Brain microvascular endothelial cell (primary cell): ENCODE measurements at regions not wholly inside any gene's neighbourhood (a gene's known extent, or its start where the extent isn't known, plus 50 kb on each side); places are given as distances from the start of the nearest gene placed in this dataset.

Source experiments
- DNase-seq: peaks from one replicate; pipeline ENCODE4 v3.0.0-alpha.2; 2020
- H3K27ac ChIP-seq: fragments of 250-450 bp; sonication (Bioruptor Pico); 2 replicates; pipeline ENCODE4 v1.5.1; 2020; ENCODE audit warnings: mild to moderate bottlenecking, moderate library complexity
- H3K27me3 ChIP-seq: fragments of 250-450 bp; sonication (Bioruptor Pico); replicated peaks from 2 replicates; pipeline ENCODE4 v1.5.1; 2020; ENCODE audit warnings: mild to moderate bottlenecking
- H3K36me3 ChIP-seq: fragments of 250-450 bp; sonication (Bioruptor Pico); replicated peaks from 2 replicates; pipeline ENCODE4 v1.5.1; 2020; ENCODE audit warnings: mild to moderate bottlenecking
- H3K4me3 ChIP-seq: 2 replicates; pipeline ENCODE4 v1.5.1; 2011; ENCODE audit warnings: low read depth, mild to moderate bottlenecking, control low read depth, low read length, moderate library complexity
- in situ Hi-C: cut with HindIII; loops from 2 replicates; pipeline ENCODE4 v1.10.0; 2017; ENCODE audit warnings: low sequenced_read_pairs, low pct_ligation_motif_present
- TF ChIP-seq, protein P1 (sequence below): IDR thresholded peaks from 2 replicates; pipeline ENCODE4 v1.5.1; 2011; ENCODE audit warnings: low read depth, mild to moderate bottlenecking, moderate library complexity, low read length, control low read depth, inconsistent platforms; ENCODE audit errors: missing control alignments

DNA sequence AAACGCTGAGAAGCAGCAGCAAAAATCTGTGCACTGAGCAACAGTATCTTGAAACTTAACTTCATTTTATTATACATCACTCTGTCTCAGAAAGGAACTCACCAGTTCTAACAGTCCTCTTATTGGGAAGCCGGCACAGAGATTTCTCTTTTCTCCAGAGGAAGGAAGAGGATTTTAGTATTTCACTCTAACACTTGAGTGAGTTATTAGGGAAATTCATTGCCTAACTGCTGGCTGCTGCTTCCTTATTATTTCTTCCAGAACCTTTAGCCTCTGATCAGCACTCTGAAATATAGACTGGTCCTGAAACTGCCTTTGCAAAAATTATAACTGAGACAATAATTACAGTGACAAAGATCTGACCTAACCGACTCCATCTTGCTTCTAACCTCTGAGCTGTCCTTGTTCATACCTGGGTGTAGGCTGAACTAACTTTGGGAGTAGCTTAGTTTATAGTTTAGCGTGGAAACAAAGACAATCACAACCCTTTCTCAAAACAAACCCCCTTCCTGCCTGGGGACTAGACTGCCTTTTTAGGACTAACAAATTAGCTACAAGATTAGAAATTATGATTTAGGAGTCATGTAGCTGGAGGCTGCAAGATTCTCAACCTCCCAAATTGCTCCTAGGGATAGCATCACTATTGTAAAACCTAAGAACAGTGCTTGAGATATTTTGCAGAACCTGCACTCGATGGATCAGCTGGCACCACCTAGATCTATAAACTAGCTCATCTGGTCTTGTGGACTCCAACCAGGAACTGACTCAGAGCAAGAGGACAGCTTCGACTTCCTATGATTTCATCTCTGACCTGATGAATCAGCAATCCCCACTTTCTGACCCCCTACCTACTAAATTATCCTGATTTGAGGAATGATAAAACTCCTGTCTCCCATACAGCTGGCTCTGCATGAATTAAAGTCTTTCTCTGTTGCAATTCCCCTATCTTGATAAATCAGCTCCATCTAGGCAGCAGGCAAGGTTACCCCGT lies 117.5 kb downstream of the DYRK2 start:
- H3K4me3 ChIP-seq, result no peak overlapping the region
- in situ Hi-C loops, result no loop called here
- H3K27me3 ChIP-seq, result no peaks in the 10 kb centered on the region
- no peaks in the 10 kb centered on the region for H3K36me3 ChIP-seq
- DNase-seq, result peak; percentile 67
- TF ChIP-seq, protein P1, sequence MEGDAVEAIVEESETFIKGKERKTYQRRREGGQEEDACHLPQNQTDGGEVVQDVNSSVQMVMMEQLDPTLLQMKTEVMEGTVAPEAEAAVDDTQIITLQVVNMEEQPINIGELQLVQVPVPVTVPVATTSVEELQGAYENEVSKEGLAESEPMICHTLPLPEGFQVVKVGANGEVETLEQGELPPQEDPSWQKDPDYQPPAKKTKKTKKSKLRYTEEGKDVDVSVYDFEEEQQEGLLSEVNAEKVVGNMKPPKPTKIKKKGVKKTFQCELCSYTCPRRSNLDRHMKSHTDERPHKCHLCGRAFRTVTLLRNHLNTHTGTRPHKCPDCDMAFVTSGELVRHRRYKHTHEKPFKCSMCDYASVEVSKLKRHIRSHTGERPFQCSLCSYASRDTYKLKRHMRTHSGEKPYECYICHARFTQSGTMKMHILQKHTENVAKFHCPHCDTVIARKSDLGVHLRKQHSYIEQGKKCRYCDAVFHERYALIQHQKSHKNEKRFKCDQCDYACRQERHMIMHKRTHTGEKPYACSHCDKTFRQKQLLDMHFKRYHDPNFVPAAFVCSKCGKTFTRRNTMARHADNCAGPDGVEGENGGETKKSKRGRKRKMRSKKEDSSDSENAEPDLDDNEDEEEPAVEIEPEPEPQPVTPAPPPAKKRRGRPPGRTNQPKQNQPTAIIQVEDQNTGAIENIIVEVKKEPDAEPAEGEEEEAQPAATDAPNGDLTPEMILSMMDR, result no peak
- H3K27ac ChIP-seq, result peak overlapping the region; percentile 22

DNA sequence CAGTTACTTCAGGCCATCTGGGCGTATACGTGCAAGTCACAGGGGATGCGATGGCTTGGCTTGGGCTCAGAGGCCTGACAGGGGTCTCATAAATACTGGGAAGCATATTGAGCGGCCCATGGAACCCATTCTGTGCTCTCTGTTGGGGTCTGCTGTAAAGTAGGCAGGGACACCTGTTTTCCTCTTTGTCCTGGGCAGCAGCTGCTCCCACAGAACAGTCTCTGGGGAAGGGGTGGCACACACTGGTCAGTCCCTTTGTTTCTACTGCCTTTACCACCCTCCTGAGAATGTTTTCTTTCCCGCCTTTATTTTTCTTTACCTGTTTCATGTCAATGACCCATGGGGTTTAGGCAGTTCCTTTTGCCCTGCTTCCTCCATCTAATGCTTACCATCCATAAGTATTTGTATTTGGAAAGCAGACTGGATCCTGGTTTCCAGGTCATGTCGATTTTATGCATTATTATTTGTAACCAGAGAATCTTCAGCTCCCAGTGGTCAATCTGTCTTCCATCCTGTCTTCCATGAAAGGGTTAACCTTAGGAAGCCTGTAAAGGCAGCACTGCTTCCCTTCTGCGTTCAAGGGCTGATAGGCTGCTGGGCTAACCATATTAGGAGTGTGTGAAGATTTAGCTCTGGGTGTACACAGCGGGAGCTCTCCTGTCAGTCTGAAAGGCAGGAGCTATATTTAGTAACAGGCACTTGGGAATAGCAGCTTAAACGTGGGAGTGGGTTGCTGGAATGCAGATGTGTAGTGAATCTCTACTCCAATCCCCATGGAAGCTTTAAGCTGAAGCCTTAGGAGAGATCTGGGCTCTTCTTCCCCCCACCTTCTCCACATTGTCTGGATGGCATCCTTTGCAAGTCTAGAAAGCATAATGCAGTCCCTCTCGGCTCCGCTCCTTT lies 124.0 kb downstream of the DYRK2 start:
- Histone ChIP-seq H3K27ac (peak overlapping the region; percentile 66), H3K36me3 (no peaks in the 10 kb centered on the region), H3K4me3 (no peak overlapping the region), H3K27me3 (no peaks in the 10 kb centered on the region)
- in situ Hi-C loops, result no loop called here
- TF ChIP-seq, protein P1, result no peak
- peak; percentile 92 for DNase-seq

DNA sequence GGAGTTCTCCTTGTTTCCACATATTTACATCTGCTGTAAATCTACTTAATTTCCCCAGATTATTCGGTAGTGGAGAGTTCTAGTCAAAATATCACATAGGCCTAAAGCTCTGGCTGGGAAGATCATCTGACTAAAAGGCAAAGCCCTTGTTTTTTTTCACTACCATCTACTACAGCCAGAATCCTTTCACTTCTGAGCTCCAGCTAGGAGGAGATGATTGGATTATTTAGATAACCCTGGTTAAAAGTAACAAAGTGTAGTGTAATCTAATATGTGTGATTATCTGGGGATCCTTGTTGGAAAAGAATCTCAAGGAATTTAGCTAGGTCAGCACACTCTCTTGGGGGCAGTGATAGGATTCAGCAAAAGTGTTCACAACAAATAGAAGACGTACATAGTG lies 125.4 kb downstream of the DYRK2 start:
- peak; percentile 66 for DNase-seq
- in situ Hi-C loops, result no loop called here
- H3K27ac ChIP-seq, result peak overlapping the region; percentile 66
- H3K27me3 ChIP-seq, result no peaks in the 10 kb centered on the region
- no peak overlapping the region for H3K4me3 ChIP-seq
- TF ChIP-seq, protein P1, result no peak
- H3K36me3 ChIP-seq, result no peaks in the 10 kb centered on the region

DNA sequence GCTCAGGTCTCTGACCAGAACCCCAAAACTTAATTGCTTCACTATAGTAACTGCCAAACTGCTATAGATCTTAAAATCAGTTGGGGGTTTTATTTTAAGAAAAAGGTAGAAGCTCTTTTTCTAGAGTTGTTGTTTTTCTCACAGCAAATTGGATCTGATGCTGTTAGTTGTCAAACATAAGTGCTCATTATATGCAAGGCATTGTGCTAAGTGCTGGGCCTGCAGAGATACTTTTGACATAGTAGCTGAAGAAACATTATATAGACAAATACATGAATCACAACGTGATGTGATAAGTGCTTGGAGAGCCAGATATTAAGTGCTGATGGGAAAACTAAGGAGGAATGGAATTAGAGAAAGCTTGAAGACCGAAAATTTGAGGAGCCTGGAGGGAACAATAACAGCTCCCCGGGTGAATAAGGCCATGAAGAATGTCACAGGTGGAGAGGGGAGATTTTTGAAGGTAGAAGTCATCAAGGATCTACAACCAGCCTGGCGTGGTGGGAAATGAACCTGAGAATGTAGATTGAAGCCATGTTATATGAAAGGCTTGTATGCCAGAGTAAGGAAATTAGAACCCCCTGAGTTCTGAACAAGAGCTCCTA lies 126.5 kb downstream of the DYRK2 start:
- Histone ChIP-seq H3K27ac (no peak overlapping the region), H3K36me3 (no peaks in the 10 kb centered on the region), H3K4me3 (no peak overlapping the region), H3K27me3 (no peaks in the 10 kb centered on the region)
- TF ChIP-seq, protein P1, result no peak
- in situ Hi-C loops, result no loop called here
- no peak for DNase-seq

DNA sequence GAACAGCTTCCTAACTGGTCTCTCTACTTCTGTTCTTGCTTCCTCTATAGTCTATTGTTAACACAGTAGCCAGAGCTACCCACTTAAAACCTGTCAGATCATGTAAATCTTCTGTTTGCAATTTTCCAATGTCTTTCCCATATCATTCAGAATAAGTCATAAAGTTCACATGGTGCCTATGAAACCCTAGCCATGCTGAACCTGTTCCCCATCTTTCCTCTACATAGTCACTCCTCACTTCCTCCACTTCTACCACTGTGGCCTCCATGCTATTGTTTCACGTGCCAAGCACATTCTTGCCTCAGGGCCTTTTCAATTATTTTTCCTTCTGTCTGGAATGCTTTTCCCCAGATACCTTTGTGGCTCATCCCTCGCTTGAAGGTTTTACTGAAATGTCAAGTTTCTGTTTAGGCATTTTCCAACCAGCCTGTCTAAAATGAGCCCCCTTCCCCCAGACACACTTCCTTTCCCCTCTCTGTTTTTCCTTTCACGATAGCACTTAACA lies 132.1 kb downstream of the DYRK2 start:
- in situ Hi-C loops, result no loop called here
- TF ChIP-seq, protein P1, result no peak

More for the DNA sequence above, 132.1 kb downstream of the DYRK2 start:
- Histone ChIP-seq H3K36me3 (no peaks in the 10 kb centered on the region), H3K4me3 (no peak overlapping the region), H3K27ac (no peak overlapping the region), H3K27me3 (no peaks in the 10 kb centered on the region)
- DNase-seq, result no peak
